HG03558 (cell line): ENCODE measurements at regions not wholly inside any gene's neighbourhood (a gene's known extent, or its start where the extent isn't known, plus 50 kb on each side); places are given as distances from the start of the nearest gene placed in this dataset.
"Not testable (repeated sequence)": the region's sequence is repeated elsewhere in the genome, so short reads cannot be mapped to it uniquely, and the experiment has no call there.

Source experiments
- ATAC-seq: cut with Tn5 transposase; IDR thresholded peaks from one replicate; pipeline ENCODE4 v1.9.1; 2021; ENCODE audit warnings: moderate number of reproducible peaks; ENCODE audit not compliant: unreplicated experiment; ENCODE audit errors: extremely low read depth

DNA sequence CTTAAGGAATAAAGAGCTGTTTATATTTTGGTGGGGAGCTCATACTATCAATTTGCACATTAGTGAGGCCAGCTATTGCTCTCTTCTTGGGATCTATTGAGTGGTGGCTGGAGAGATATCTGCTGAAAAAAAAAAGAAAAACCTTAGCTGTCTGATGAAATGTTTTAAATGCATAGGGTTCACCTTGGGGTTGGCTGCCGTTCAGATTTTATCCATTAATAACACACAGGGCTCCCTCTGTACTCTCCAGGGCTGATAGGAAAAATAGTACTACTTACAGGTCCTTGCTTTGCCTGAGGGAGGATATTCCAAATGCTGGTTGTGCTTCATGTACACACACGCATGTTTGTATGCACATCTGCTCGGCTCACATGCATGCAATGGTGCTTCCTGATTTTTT lies 803.7 kb downstream of the MCTP2 start:
- ATAC-seq = no peak

DNA sequence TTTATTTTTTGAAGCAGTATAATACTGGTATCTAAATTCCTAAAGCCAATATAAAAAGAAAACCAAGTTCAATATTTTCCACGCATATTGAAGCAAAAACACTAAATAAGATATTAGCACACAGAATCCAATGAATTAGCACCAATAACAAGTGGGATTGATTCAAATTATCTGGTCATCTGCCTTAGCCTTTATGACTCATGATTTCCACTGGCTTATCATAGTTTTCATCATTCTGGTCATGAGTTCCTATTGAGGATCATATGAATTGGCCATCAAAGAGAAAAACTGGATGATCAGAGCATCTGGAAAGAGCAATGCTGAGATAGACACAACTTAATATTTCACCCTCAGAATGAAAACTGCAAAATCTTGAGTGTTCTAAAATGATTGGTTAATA lies 809.9 kb downstream of the MCTP2 start:
- no peak for ATAC-seq

GRCh38 chr15:95043236-95043932 lies 812.0 kb downstream of the MCTP2 start:
- ATAC-seq = not testable (repeated sequence)

DNA sequence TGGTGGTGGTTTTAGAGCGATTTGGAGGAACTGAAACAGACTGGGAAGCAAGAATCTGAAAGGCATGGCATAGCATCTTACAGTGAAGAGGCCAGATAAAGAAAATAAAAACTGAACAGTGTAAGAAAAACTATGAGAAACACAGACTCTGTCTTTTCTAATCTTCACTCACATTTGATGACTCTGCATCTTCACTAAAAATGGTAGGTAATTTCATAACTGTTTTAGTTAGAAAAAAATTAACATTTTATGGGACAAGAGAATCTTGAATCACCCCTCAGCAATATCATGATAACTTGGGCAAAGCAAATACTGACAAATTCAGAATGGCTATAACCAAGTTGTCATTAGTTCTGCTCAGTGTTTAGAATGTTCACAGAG lies 812.6 kb downstream of the MCTP2 start:
- no peak for ATAC-seq

DNA sequence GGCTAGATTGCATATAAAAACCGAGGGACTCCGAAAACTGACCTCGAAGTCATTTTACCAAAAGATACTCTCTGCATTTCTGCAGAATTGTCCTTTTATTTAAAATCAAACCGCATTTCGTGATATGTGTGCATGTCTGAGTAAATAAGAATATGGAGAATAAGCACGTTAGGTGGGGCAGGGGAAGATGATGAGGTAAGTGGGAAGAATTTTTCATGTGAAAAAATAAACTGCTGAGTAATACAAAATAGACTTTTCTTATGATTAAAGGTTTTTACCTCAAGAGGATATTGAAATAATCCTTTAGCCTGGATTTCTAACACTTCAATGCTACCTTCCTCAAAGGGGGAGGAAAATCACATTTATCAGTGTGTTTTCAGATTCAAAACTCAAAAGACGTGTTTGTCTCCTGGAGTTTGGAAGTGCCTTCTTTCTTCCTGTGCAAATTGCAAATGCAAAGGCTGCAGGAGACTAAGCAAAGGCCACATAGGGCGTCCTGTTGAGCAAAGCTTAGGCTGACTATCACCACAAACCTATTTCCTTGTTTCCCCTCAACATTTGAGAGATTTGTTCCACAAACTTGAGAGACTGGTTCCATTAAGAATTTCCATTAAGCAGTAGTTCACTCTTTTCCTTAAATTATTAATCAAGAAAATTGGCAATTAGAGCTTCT lies 813.5 kb downstream of the MCTP2 start:
- ATAC-seq = no peak

- ATAC-seq = no peak
Measured at GRCh38 chr15:95051861-95052260, 820.5 kb downstream of the MCTP2 start.

GRCh38 chr15:95059346-95059905 lies 828.1 kb downstream of the MCTP2 start:
- no peak for ATAC-seq

- no peak for ATAC-seq
Measured at GRCh38 chr15:95068701-95069521, 837.5 kb downstream of the MCTP2 start.

DNA sequence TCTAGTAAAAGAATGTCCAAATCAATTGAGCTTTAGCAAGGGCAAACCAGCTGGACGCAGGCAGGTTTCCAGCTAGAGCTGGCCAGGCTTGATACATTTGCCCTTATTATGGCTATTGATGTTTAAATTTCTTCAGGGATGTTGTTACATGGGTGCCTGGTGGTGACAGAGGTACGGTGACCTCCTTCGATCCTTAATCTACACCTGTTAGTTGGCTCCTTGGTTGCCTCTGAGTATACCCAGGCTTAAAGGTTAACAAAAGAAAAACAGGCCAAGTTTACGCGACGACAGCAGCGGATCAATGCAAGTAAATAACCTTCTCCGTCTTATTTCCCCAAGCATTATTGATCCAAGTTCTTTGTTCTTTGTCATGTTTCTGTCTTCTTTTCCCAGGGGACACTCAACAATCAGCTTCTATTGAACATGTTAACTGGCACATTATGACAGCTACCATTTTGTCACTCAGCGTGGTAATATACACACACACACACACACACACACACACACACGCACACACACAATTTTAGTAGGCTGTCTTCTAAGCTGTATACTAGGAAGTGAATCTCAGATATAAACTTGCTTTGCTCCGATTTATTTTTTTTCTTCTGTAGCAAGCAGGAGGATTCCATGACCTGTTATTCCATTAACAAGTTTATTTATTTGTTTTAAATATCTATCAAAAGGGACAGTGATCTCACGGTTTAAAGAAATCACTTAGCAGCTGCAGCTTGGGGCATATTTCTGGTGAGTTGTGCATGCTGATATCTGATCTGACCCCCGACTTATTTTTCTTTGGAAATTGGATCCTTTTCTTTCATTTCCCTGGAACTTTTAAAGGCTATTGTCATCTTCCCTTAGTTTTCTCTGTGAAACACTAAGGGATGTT lies 844.7 kb downstream of the MCTP2 start:
- ATAC-seq = no peak

DNA sequence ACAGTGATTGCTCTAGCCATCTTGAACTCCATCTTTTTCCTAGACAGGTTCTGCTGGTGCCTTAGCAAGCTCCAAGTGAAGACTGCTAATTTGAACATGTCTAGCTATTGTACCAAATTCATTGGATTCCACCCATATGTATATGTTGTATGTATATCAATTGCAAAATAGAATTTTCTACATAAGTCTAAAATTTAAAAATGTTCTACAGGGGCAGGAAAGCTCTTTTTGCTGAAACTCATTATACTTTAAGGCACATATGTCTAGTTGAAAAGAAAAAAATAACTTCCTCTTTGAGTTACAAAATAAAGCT lies 845.3 kb downstream of the MCTP2 start:
- ATAC-seq = no peak

DNA sequence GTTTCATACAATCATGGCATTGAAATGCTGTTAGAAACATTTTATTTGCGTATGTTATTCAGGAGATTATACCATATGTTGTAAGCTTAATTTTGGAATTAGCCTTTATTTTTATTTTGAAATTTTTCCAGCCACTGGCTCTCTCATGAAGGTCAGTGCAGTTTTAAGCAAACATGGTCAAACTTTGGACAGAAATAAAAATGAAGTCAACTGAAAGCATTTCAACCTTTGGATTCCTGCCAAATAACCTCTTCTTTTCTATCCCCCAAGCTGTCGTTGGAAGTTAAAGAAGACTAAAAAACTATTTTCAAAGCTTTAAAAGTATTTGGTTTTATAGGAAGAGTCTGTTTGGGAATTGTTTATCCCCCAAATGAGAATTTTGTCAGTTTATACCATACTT lies 846.6 kb downstream of the MCTP2 start:
- no peak for ATAC-seq

GRCh38 chr15:95080228-95080627 lies 848.9 kb downstream of the MCTP2 start:
- ATAC-seq = not testable (repeated sequence)

GRCh38 chr15:95085056-95085455 lies 853.7 kb downstream of the MCTP2 start:
- no peak for ATAC-seq

- no peak for ATAC-seq
Measured at GRCh38 chr15:95086531-95087252, 855.3 kb downstream of the MCTP2 start.

- ATAC-seq = no peak
Measured at GRCh38 chr15:95087253-95087609, 855.9 kb downstream of the MCTP2 start.

GRCh38 chr15:95091444-95091843 lies 860.1 kb downstream of the MCTP2 start:
- no peak for ATAC-seq

GRCh38 chr15:95095250-95095649 lies 863.9 kb downstream of the MCTP2 start:
- no peak for ATAC-seq

DNA sequence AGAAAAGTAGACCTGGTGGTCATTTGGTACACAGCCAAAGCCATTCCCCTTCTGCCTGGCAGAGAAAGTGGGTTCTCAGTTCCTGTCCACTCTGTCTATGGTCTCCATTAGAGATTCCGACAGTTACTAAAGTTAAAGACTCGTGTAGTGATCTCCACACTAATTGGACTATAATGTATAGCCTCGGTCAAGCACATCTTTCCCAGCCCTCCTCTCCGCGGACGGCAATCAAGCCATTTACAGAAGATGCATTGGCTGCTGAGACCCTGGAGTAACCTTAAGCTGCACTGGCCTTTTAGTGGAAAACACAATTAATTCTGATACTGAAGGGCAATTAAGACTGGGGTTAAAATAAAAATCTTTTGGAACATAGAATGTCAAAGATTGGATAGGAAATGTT lies 865.3 kb downstream of the MCTP2 start:
- no peak for ATAC-seq

GRCh38 chr15:95097361-95097760 lies 866.0 kb downstream of the MCTP2 start:
- no peak for ATAC-seq

DNA sequence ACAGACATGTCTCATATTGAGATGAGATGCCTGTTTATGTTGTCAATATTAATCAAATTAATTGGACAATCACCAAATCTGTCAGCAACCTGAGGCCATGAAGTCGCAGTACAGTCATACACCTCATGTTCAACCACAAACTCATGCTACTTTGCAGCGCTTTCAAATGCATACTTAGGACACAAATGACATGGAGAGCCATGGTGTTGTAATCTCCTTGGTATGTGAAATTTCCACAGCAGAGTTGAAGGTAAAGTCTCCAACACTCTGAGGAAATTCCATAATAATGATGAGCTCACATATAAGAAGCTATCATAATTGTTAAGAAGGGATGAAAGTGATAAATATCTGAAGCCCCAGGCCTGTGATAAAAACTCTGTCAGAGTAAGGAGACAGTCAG lies 873.9 kb downstream of the MCTP2 start:
- ATAC-seq = no peak
